GM21528 (cell line): ENCODE measurements at regions not wholly inside any gene's neighbourhood (a gene's known extent, or its start where the extent isn't known, plus 50 kb on each side); places are given as distances from the start of the nearest gene placed in this dataset.

Source experiments
- ATAC-seq: cut with Tn5 transposase; IDR thresholded peaks from one replicate; pipeline ENCODE4 v1.9.1; 2021; ENCODE audit warnings: mild to moderate bottlenecking, moderate library complexity; ENCODE audit not compliant: unreplicated experiment, low FRiP score

GRCh38 chrX:13110433-13111324 is 66.3 kb upstream of the FAM9C start:
- ATAC-seq, result no peak

- ATAC-seq, result no peak
Observed at GRCh38 chrX:13109817-13110216, 65.4 kb upstream of the FAM9C start.

- no peak for ATAC-seq
Observed at GRCh38 chrX:13103914-13104274, 59.5 kb upstream of the FAM9C start.

- no peak for ATAC-seq
Observed at GRCh38 chrX:13103188-13103913, 58.9 kb upstream of the FAM9C start.

GRCh38 chrX:13102636-13103035 is 58.2 kb upstream of the FAM9C start:
- no peak for ATAC-seq

- no peak for ATAC-seq
Observed at GRCh38 chrX:13101441-13102139, 57.2 kb upstream of the FAM9C start.

- no peak for ATAC-seq
Observed at GRCh38 chrX:13099121-13099520, 54.7 kb upstream of the FAM9C start.

GRCh38 chrX:13096728-13097127 is 52.3 kb upstream of the FAM9C start:
- no peak for ATAC-seq

GRCh38 chrX:13094828-13095341 is 50.5 kb upstream of the FAM9C start:
- no peak for ATAC-seq

GRCh38 chrX:13094374-13094773 is 50.0 kb upstream of the FAM9C start:
- ATAC-seq, result no peak
